Body of pancreas (tissue), 4 donors: ENCODE measurements at regions not wholly inside any gene's neighbourhood (a gene's known extent, or its start where the extent isn't known, plus 50 kb on each side); places are given as distances from the start of the nearest gene placed in this dataset.

Experiments
- ATAC-seq: fragments of 150-250 bp; one replicate; pipeline ENCODE4 v1.9.1; 2016
- DNase-seq, 4 donors: peaks; one replicate each; pipeline ENCODE4 v3.0.0-alpha.2; 2019
- H3K27ac ChIP-seq, 4 donors: fragments of 200-600 bp; sonication (generic); 1 replicate in 3 of 4; 2 replicates in 1 of 4; pipeline versions ENCODE4 v1.5.1 to v1.6.1; 2016 to 2019; ENCODE audit warnings: mild to moderate bottlenecking in 1 of 4, mixed read lengths in 1 of 4, moderate library complexity in 1 of 4
- H3K27me3 ChIP-seq, 2 donors: fragments of 200-600 bp; sonication (generic); one replicate each; pipeline ENCODE4 v1.6.0; 2016; ENCODE audit warnings: mild to moderate bottlenecking in 1 of 2
- H3K36me3 ChIP-seq, 2 donors: fragments of 200-600 bp; sonication (generic); replicated peaks in 1 of 2; 2 replicates each; pipeline ENCODE4 v1.5.1; 2016; ENCODE audit warnings: low read depth in 2 of 2; ENCODE audit not compliant: insufficient read depth in 1 of 2
- H3K4me1 ChIP-seq: fragments of 200-600 bp; sonication (generic); one replicate; pipeline ENCODE4 v1.6.0; 2016
- H3K4me3 ChIP-seq, 2 donors: fragments of 200-600 bp; sonication (generic); 1 replicate in 1 of 2; 2 replicates in 1 of 2; pipeline ENCODE4 v1.5.1; 2016 to 2019
- H3K9me3 ChIP-seq, 3 donors: fragments of 200-600 bp; sonication (generic); 1 replicate in 2 of 3; 2 replicates in 1 of 3; pipeline ENCODE4 v1.5.1; 2016
- POLR2A ChIP-seq, 3 donors: fragments of 450-650 bp; IDR thresholded peaks; one replicate each; pipeline ENCODE4 v1.6.1; 2016; ENCODE audit warnings: antibody characterized with exemption in 3 of 3, mild to moderate bottlenecking in 2 of 3
- WGBS, 2 donors: methylation state at CpG; one replicate each; pipeline ENCODE4 v1.1.5; 2017; 5-methylcytosine and 5-hydroxymethylcytosine counted together
- intact Hi-C: fragments of 100-400 bp; cut with DNase I; formaldehyde crosslinking; loops from one replicate; pipeline ENCODE4 v1.15.1; 2023
- TF ChIP-seq, protein P1 (sequence below), 7 experiments: fragments of 450-650 bp in 4 of 7; fragments of 200-600 bp in 3 of 7; sonication (generic) in 3 of 7; IDR thresholded peaks; one replicate each; pipeline ENCODE4 v1.5.1; 2016 to 2019; ENCODE audit warnings: antibody characterized with exemption in 7 of 7

DNA sequence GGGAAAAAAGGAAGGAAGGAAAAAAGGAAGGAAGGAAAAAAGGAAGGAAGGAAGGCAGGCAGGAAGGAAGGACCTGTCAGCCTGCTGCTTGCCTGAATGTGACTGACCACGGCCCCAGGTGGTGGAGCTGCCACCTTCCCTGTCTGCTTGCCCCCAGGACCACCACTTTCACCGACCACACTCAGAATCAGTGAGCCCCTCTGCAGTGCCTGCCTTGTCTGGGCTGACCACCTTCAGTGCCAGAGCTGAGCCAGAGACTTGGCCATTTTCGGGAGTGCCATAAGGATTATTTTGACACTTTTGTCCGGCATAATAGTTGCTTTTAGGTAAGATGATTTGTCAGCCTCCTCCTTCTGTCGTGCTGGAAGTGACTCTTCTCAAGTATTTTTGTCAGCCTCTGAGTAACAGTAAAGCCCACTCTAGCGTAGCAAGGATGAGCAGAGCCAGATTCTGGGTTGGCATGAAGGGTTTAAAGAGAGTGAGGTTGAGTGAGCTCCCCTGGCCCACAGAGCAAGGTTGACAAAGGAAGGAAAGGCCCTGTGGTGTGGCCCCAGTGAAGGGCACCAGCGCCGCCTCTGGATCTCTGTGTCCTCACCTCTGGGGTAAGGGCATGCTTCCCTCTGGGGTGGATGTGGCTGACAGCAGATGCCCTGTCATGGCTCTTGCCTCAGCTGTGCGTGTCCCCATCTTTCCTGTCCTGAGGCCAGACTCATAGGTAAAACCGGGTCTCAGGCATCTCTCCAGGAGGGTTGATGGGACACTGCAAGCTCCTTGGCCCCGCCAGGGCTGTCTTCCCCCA is 214.7 kb upstream of the FOXQ1 start:
- H3K4me3 ChIP-seq = no peak overlapping the region
- no peak for ATAC-seq
- H3K9me3 ChIP-seq = no peaks in the 10 kb centered on the region
- H3K36me3 ChIP-seq = no peaks in the 10 kb centered on the region
- H3K27me3 ChIP-seq = no peaks in the 10 kb centered on the region
- H3K4me1 ChIP-seq = no peaks in the 10 kb centered on the region
- no peak overlapping the region for H3K27ac ChIP-seq
- 90% methylated on average over 11 of the region's 11 CpGs for WGBS, 2 donors
- no peak for DNase-seq
- TF ChIP-seq POLR2A (IDR thresholded peaks at IDR 0.05) = no peak
- TF ChIP-seq, protein P1, sequence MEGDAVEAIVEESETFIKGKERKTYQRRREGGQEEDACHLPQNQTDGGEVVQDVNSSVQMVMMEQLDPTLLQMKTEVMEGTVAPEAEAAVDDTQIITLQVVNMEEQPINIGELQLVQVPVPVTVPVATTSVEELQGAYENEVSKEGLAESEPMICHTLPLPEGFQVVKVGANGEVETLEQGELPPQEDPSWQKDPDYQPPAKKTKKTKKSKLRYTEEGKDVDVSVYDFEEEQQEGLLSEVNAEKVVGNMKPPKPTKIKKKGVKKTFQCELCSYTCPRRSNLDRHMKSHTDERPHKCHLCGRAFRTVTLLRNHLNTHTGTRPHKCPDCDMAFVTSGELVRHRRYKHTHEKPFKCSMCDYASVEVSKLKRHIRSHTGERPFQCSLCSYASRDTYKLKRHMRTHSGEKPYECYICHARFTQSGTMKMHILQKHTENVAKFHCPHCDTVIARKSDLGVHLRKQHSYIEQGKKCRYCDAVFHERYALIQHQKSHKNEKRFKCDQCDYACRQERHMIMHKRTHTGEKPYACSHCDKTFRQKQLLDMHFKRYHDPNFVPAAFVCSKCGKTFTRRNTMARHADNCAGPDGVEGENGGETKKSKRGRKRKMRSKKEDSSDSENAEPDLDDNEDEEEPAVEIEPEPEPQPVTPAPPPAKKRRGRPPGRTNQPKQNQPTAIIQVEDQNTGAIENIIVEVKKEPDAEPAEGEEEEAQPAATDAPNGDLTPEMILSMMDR (IDR thresholded peaks at IDR 0.05) = no peak
- intact Hi-C loops = no loop called here

- intact Hi-C loops = no loop called here
- DNase-seq = no peak
Measured at GRCh38 chr6:1094306-1094705, 217.6 kb upstream of the FOXQ1 start.

GRCh38 chr6:1091900-1092299 is 220.0 kb upstream of the FOXQ1 start:
- no peak for DNase-seq

More at GRCh38 chr6:1094306-1094705, 217.6 kb upstream of the FOXQ1 start:
- WGBS, 2 donors = 86 to 94% methylated on average over 1 of the region's 1 CpG
- H3K27ac ChIP-seq = no peak overlapping the region
- H3K4me1 ChIP-seq = no peaks in the 10 kb centered on the region
- no peaks in the 10 kb centered on the region for H3K9me3 ChIP-seq
- ATAC-seq = no peak
- H3K36me3 ChIP-seq = no peaks in the 10 kb centered on the region
- no peak overlapping the region for H3K4me3 ChIP-seq
- H3K27me3 ChIP-seq = no peaks in the 10 kb centered on the region
- no peak for TF ChIP-seq POLR2A (IDR thresholded peaks at IDR 0.05)
- TF ChIP-seq, protein P1 (IDR thresholded peaks at IDR 0.05) = no peak

GRCh38 chr6:1089859-1090258 is 222.0 kb upstream of the FOXQ1 start:
- H3K27ac ChIP-seq = no peak overlapping the region
- WGBS, 2 donors = 89 to 95% methylated on average over 1 of the region's 1 CpG
- H3K4me1 ChIP-seq = peaks cover 14% of the 10 kb centered on the region
- intact Hi-C loops = no loop called here
- no peak overlapping the region for H3K4me3 ChIP-seq
- H3K27me3 ChIP-seq = no peaks in the 10 kb centered on the region
- no peak for DNase-seq
- TF ChIP-seq, protein P1 (IDR thresholded peaks at IDR 0.05) = no peak
- no peak for TF ChIP-seq POLR2A (IDR thresholded peaks at IDR 0.05)
- ATAC-seq = no peak
- no peaks in the 10 kb centered on the region for H3K9me3 ChIP-seq
- H3K36me3 ChIP-seq = no peaks in the 10 kb centered on the region

More at GRCh38 chr6:1091900-1092299, 220.0 kb upstream of the FOXQ1 start:
- 82 to 84% methylated on average over 3 of the region's 3 CpGs for WGBS, 2 donors
- TF ChIP-seq POLR2A (IDR thresholded peaks at IDR 0.05) = no peak
- TF ChIP-seq, protein P1 (IDR thresholded peaks at IDR 0.05) = no peak
- Histone ChIP-seq H3K4me1 (peaks cover 10% of the 10 kb centered on the region), H3K27me3 (no peaks in the 10 kb centered on the region), H3K36me3 (no peaks in the 10 kb centered on the region), H3K27ac (no peak overlapping the region), H3K4me3 (no peak overlapping the region), H3K9me3 (no peaks in the 10 kb centered on the region)
- no peak for ATAC-seq
- intact Hi-C loops = no loop called here
